Stomach (tissue), 8 donors: ENCODE measurements at regions not wholly inside any gene's neighbourhood (a gene's known extent, or its start where the extent isn't known, plus 50 kb on each side); places are given as distances from the start of the nearest gene placed in this dataset.
A peak's percentile ranks its signal among the peaks of the same experiment; 100 is the strongest.

Experiments used
- DNase-seq, 2 donors: peaks; one replicate each; pipeline versions ENCODE4 v3.0.0 to v3.0.0-alpha.2; 2013 to 2019
- H3K27ac ChIP-seq, 5 donors: fragments of 200-600 bp in 4 of 5; sonication (generic) in 4 of 5; one replicate each; pipeline ENCODE4 v1.5.1; 2013 to 2019; ENCODE audit warnings: mild to moderate bottlenecking in 1 of 5, moderate library complexity in 1 of 5
- H3K27me3 ChIP-seq, 3 donors: fragments of 200-600 bp; sonication (generic); one replicate each; pipeline ENCODE4 v1.5.1; 2017 to 2019; ENCODE audit warnings: mixed run types in 1 of 3
- H3K36me3 ChIP-seq, 4 donors: fragments of 200-600 bp; sonication (generic); 1 replicate in 3 of 4; 2 replicates in 1 of 4; pipeline ENCODE4 v1.5.1; 2016 to 2019
- H3K4me1 ChIP-seq, 4 donors: fragments of 200-600 bp; sonication (generic); one replicate each; pipeline ENCODE4 v1.5.1; 2016 to 2019
- H3K4me3 ChIP-seq, 4 donors: fragments of 200-600 bp; sonication (generic) in 3 of 4; one replicate each; pipeline ENCODE4 v1.5.1; 2016 to 2019; ENCODE audit warnings: mild to moderate bottlenecking in 1 of 4
- H3K9me3 ChIP-seq, 4 donors: fragments of 200-600 bp; sonication (generic); one replicate each; pipeline ENCODE4 v1.5.1; 2016 to 2019
- EP300 ChIP-seq: sonication (generic); formaldehyde crosslinking; IDR thresholded peaks from one replicate; pipeline ENCODE4 v1.6.1; 2017; ENCODE audit warnings: antibody characterized with exemption
- POLR2A ChIP-seq, 4 donors: fragments of 450-650 bp; IDR thresholded peaks; one replicate each; pipeline ENCODE4 v1.6.1; 2016; ENCODE audit warnings: antibody characterized with exemption in 4 of 4, control low read depth in 2 of 4, mild to moderate bottlenecking in 1 of 4, moderate library complexity in 1 of 4
- POLR2AphosphoS5 ChIP-seq, 3 donors: sonication (generic); formaldehyde crosslinking; IDR thresholded peaks; one replicate each; pipeline ENCODE4 v1.6.1; 2016; ENCODE audit warnings: antibody characterized with exemption in 3 of 3
- WGBS, 5 donors: extraction: QIAGEN DNeasy Blood & Tissue Kit in 3 of 5; methylation state at CpG; one replicate each; pipeline versions ENCODE4 v1.1.5 to v1.1.7; 2013 to 2018; 5-methylcytosine and 5-hydroxymethylcytosine counted together
- intact Hi-C: fragments of 100-400 bp; cut with DNase I; formaldehyde crosslinking; loops from one replicate; pipeline ENCODE4 v1.15.1; 2023; ENCODE audit warnings: low total_unique reads
- TF ChIP-seq, protein P1 (sequence below), 7 experiments: fragments of 450-650 bp in 4 of 7; fragments of 200-600 bp in 3 of 7; sonication (generic) in 3 of 7; IDR thresholded peaks; one replicate each; pipeline ENCODE4 v1.5.1; 2016 to 2019; ENCODE audit warnings: antibody characterized with exemption in 7 of 7, control low read depth in 2 of 7, mild to moderate bottlenecking in 1 of 7
- donor health status: healthy with polysubstance abuse.
- donor health status: Bipolar disorder and iron deficiency.
- donor health status: healthy.

DNA sequence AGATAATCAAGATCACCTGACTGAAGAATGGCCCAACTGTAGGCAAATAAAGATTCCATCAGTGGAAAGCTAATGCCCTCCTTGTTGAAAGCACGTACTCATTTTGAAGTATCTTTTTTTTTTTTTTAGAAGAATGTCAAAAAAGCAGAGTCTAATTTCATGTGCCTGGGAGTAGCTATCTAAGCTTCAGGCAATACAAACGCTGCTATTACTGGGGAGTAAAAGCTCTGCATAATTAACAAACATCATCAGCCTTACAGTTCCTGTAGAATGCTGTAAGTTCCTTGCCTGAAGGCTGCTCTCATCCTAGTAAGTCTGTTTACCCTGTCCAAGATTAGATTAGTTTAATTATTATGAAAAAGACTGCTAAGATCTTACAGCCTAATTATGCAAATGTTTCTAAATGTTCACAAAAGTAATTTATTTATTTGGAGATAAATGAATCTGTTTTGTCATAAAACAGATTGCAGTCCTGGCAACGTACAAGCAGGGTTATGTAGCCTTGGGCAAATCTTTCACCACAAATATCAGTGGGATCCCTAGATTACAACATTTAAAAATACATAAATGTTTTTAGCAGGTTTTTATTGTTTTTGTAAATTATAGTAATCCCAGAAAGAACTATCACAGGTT lies 451.3 kb upstream of the AGTR1 start:
- intact Hi-C loops, result no loop called here
- TF ChIP-seq, protein P1, sequence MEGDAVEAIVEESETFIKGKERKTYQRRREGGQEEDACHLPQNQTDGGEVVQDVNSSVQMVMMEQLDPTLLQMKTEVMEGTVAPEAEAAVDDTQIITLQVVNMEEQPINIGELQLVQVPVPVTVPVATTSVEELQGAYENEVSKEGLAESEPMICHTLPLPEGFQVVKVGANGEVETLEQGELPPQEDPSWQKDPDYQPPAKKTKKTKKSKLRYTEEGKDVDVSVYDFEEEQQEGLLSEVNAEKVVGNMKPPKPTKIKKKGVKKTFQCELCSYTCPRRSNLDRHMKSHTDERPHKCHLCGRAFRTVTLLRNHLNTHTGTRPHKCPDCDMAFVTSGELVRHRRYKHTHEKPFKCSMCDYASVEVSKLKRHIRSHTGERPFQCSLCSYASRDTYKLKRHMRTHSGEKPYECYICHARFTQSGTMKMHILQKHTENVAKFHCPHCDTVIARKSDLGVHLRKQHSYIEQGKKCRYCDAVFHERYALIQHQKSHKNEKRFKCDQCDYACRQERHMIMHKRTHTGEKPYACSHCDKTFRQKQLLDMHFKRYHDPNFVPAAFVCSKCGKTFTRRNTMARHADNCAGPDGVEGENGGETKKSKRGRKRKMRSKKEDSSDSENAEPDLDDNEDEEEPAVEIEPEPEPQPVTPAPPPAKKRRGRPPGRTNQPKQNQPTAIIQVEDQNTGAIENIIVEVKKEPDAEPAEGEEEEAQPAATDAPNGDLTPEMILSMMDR (IDR thresholded peaks at IDR 0.05), result no peak
- TF ChIP-seq POLR2AphosphoS5 (IDR thresholded peaks at IDR 0.05) (no peak), EP300 (no peak), POLR2A (IDR thresholded peaks at IDR 0.05) (no peak)

DNA sequence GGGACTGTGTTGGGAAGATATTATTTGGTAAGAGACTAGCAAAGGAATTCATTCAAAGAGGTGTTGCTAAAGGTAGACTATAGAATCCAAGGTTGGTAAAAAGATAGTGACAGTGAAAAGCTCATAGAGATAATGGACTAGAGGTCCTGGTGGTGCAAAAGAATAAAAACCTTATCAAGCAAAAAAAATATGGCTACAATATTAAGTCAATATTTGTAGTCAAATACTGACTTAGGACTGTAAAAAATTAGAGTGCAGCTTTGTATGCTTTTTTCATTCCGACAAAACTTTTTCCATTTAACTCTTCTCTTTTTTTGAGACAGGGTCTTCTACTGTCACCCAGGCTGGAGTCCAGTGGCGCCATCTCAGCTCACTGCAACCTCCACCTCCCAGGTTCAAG lies 444.0 kb upstream of the AGTR1 start:
- no peak for DNase-seq
- Histone ChIP-seq H3K9me3 (no peaks in the 10 kb centered on the region), H3K27ac (no peak overlapping the region), H3K27me3 (peaks cover 0 to 9% (median 0%) of the 10 kb centered on the region in 3 donors), H3K4me3 (no peak overlapping the region), H3K4me1 (no peaks in the 10 kb centered on the region), H3K36me3 (no peaks in the 10 kb centered on the region)
- TF ChIP-seq POLR2A (IDR thresholded peaks at IDR 0.05) (no peak), POLR2AphosphoS5 (IDR thresholded peaks at IDR 0.05) (no peak), EP300 (no peak)
- TF ChIP-seq, protein P1 (IDR thresholded peaks at IDR 0.05), result no peak
- intact Hi-C loops, result no loop called here
- WGBS, 5 donors, result 35 to 71% (median 53%) methylated on average over 2 of the region's 2 CpGs

More for the DNA sequence above, 451.3 kb upstream of the AGTR1 start:
- Histone ChIP-seq H3K4me3 (no peak overlapping the region), H3K9me3 (no peaks in the 10 kb centered on the region), H3K4me1 (no peaks in the 10 kb centered on the region), H3K27me3 (no peaks in the 10 kb centered on the region), H3K36me3 (no peaks in the 10 kb centered on the region), H3K27ac (no peak overlapping the region)
- 26 to 42% (median 29%) methylated on average over 3 of the region's 3 CpGs for WGBS, 5 donors
- DNase-seq, result no peak

DNA sequence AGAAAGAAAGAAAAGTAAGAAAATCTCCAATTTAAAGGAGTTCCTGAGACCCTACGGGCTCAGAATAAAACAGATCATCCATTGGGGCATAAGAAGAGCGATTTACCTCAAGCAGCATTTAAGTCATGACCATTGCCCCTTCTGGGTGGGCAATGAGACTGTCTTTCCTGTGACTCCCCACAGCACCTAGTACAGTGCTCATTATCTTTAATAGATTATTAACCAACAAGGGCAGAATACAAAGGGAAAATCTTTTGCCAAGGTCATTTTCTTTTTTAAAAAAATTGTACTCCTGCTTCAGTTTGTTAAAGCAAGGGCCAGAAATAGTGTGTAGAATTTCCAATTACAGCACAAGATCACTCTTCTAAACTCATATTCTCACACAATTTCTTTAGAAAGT lies 443.3 kb upstream of the AGTR1 start:
- Histone ChIP-seq H3K27me3 (peaks cover 0 to 9% (median 0%) of the 10 kb centered on the region in 3 donors), H3K27ac (no peak overlapping the region), H3K4me1 (no peaks in the 10 kb centered on the region), H3K4me3 (no peak overlapping the region), H3K36me3 (no peaks in the 10 kb centered on the region), H3K9me3 (no peaks in the 10 kb centered on the region)
- intact Hi-C loops, result no loop called here
- no peak for TF ChIP-seq EP300
- no peak for TF ChIP-seq POLR2AphosphoS5 (IDR thresholded peaks at IDR 0.05)
- TF ChIP-seq, protein P1 (IDR thresholded peaks at IDR 0.05), result no peak
- TF ChIP-seq POLR2A (IDR thresholded peaks at IDR 0.05), result no peak
- 78 to 92% (median 82%) methylated on average over 2 of the region's 2 CpGs for WGBS, 5 donors
- DNase-seq, result no peak

DNA sequence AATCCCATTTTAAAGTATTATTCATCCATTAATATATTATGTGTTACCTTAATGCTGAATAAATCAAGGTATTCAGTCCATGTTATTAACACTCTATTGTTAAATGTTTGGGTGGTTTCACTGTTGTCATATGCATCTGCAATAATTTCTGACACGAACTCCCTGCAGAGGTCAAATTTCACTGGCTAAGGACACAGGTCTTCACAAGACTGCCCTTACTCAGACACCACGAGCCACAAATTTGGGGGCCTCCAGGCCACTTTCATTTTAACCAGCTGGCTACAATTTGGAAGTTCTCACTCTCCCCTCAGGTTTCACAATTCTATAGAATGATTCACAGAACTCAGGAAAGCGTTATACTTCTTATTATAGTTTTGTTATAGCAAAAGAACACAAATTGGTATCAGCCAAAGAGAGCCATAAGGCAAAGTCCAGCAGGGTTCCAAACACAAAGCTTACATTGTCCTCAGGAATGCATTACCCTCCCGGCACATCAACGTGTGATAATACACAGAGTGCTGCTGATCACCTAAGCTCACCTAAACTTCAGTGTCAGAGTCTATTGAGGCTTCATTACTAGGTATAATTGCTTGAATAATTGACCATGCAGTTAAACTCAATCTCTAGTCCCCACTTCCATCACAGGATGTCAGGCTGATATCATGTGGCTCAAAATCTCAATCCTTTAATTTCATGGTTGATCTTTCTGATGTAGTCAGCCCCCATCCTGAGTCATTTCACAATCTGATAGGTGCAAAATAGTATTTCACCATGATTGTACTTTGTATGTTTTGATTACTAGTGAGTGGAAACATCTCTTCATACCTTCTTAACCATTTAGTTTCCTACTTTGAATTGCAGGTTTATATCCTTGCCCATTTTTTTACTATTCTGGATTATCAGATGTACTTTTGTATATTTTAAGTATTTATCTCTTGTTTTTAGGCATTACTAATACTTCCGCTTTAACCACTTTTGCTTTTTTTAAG lies 441.4 kb upstream of the AGTR1 start:
- Histone ChIP-seq H3K27me3 (peaks cover 0 to 9% (median 0%) of the 10 kb centered on the region in 3 donors), H3K36me3 (no peaks in the 10 kb centered on the region), H3K4me3 (no peak overlapping the region), H3K9me3 (no peaks in the 10 kb centered on the region), H3K27ac (no peak overlapping the region), H3K4me1 (no peaks in the 10 kb centered on the region)
- DNase-seq, result peak in 1 of 2 donors; percentile 17
- intact Hi-C loops, result no loop called here
- WGBS, 5 donors, result 38 to 61% (median 52%) methylated on average over 6 of the region's 6 CpGs
- no peak for TF ChIP-seq EP300
- no peak for TF ChIP-seq POLR2AphosphoS5 (IDR thresholded peaks at IDR 0.05)
- TF ChIP-seq POLR2A (IDR thresholded peaks at IDR 0.05), result no peak
